CD14-positive monocyte (primary cell): ENCODE measurements at regions not wholly inside any gene's neighbourhood (a gene's known extent, or its start where the extent isn't known, plus 50 kb on each side); places are given as distances from the start of the nearest gene placed in this dataset.

ENCODE experiments used
- DNase-seq, 3 donors: peaks; one replicate each; pipeline ENCODE4 v3.0.0-alpha.2; 2011 to 2022
- H2AFZ ChIP-seq: 2 replicates; pipeline ENCODE4 v1.6.0; 2012; ENCODE audit warnings: mild to moderate bottlenecking, low read depth, low read length, inconsistent platforms; ENCODE audit not compliant: insufficient read depth, poor library complexity, severe bottlenecking
- H3K27ac ChIP-seq, 2 donors: 1 replicate in 1 of 2; 2 replicates in 1 of 2; pipeline ENCODE4 v1.5.1; 2012 to 2013; ENCODE audit warnings: low read length in 2 of 2, control low read depth in 1 of 2, inconsistent platforms in 1 of 2, low read depth in 1 of 2, mild to moderate bottlenecking in 1 of 2
- H3K27me3 ChIP-seq, 2 donors: one replicate each; pipeline versions ENCODE4 v1.6.0 to v1.6.1; 2011 to 2013; ENCODE audit warnings: low read length in 2 of 2; ENCODE audit not compliant: control insufficient read depth in 2 of 2, insufficient read depth in 2 of 2
- H3K36me3 ChIP-seq, 2 donors: replicated peaks in 1 of 2; 1 replicate in 1 of 2; 2 replicates in 1 of 2; pipeline versions ENCODE4 v1.5.1 to v1.6.1; 2012 to 2013; ENCODE audit warnings: low read length in 2 of 2, control low read depth in 1 of 2, inconsistent platforms in 1 of 2, mild to moderate bottlenecking in 1 of 2; ENCODE audit not compliant: insufficient read depth in 2 of 2, control insufficient read depth in 1 of 2
- H3K4me1 ChIP-seq, 2 donors: 1 replicate in 1 of 2; 2 replicates in 1 of 2; pipeline versions ENCODE4 v1.5.1 to v1.6.1; 2012 to 2013; ENCODE audit warnings: low read length in 2 of 2, control low read depth in 1 of 2, inconsistent platforms in 1 of 2, mild to moderate bottlenecking in 1 of 2, moderate library complexity in 1 of 2; ENCODE audit not compliant: insufficient read depth in 2 of 2, control insufficient read depth in 1 of 2
- H3K4me2 ChIP-seq: replicated peaks from 2 replicates; pipeline ENCODE3; 2012; ENCODE audit warnings: low read length, moderate library complexity, mild to moderate bottlenecking; ENCODE audit not compliant: poor library complexity, severe bottlenecking; ENCODE audit errors: extremely low read depth
- H3K4me3 ChIP-seq, 3 experiments: fragments of 200-600 bp in 1 of 3; sonication (generic) in 1 of 3; replicated peaks in 1 of 3; 1 replicate in 2 of 3; 2 replicates in 1 of 3; pipeline ENCODE4 v1.5.1; 2011 to 2013; ENCODE audit warnings: low read length in 3 of 3, mild to moderate bottlenecking in 3 of 3, control low read depth in 2 of 3, low read depth in 2 of 3, inconsistent platforms in 1 of 3, moderate library complexity in 1 of 3
- H3K79me2 ChIP-seq: 2 replicates; pipeline ENCODE4 v1.6.0; 2012; ENCODE audit warnings: mild to moderate bottlenecking, control low read depth, inconsistent platforms, low read length, moderate library complexity; ENCODE audit not compliant: insufficient read depth
- H3K9ac ChIP-seq: 2 replicates; pipeline ENCODE4 v1.6.0; 2017; ENCODE audit warnings: low read length, mild to moderate bottlenecking; ENCODE audit not compliant: insufficient read depth, poor library complexity, severe bottlenecking
- H3K9me3 ChIP-seq, 2 donors: replicated peaks in 1 of 2; 1 replicate in 1 of 2; 2 replicates in 1 of 2; pipeline versions ENCODE4 v1.5.1 to v1.6.1; 2012 to 2013; ENCODE audit warnings: low read length in 2 of 2, control low read depth in 1 of 2; ENCODE audit not compliant: control insufficient read depth in 1 of 2, insufficient read depth in 1 of 2
- H4K20me1 ChIP-seq: 2 replicates; pipeline ENCODE4 v1.6.0; 2012; ENCODE audit warnings: mild to moderate bottlenecking, low read length, control low read depth, moderate library complexity; ENCODE audit not compliant: insufficient read depth
- H3K27ac Mint-ChIP-seq, 7 donors: one replicate each; pipeline ENCODE4 v1.8.0; 2020; ENCODE audit warnings: mild to moderate bottlenecking in 7 of 7, mixed read lengths in 7 of 7, moderate library complexity in 6 of 7, inconsistent platforms in 2 of 7
- H3K27me3 Mint-ChIP-seq, 3 donors: one replicate each; pipeline ENCODE4 v1.8.0; 2021 to 2022; ENCODE audit warnings: low read depth in 3 of 3, mild to moderate bottlenecking in 3 of 3, mixed read lengths in 3 of 3, moderate library complexity in 3 of 3, inconsistent platforms in 1 of 3
- H3K36me3 Mint-ChIP-seq, 2 donors: one replicate each; pipeline ENCODE4 v1.8.0; 2020; ENCODE audit warnings: mixed read lengths in 2 of 2, inconsistent platforms in 1 of 2, mild to moderate bottlenecking in 1 of 2
- H3K4me1 Mint-ChIP-seq: one replicate; pipeline ENCODE4 v1.8.0; 2020; ENCODE audit warnings: mild to moderate bottlenecking, mixed read lengths
- H3K4me3 Mint-ChIP-seq, 2 donors: one replicate each; pipeline ENCODE4 v1.8.0; 2020; ENCODE audit warnings: mild to moderate bottlenecking in 2 of 2, mixed read lengths in 2 of 2, moderate library complexity in 1 of 2
- H3K9me3 Mint-ChIP-seq, 7 donors: one replicate each; pipeline ENCODE4 v1.8.0; 2020 to 2022; ENCODE audit warnings: mixed read lengths in 7 of 7, mild to moderate bottlenecking in 6 of 7, moderate library complexity in 6 of 7, inconsistent platforms in 2 of 7
- CTCF ChIP-seq: fragments of 200-600 bp; IDR thresholded peaks from one replicate; pipeline ENCODE4 v1.8.0; 2022; ENCODE audit warnings: antibody characterized with exemption, mild to moderate bottlenecking
- WGBS: methylation state at CpG from one replicate; pipeline ENCODE4 v1.1.5; 2013; ENCODE audit warnings: missing lambda C conversion rate; ENCODE audit not compliant: insufficient coverage; 5-methylcytosine and 5-hydroxymethylcytosine counted together
- intact Hi-C, 2 donors: fragments of 100-400 bp; cut with micrococcal nuclease; formaldehyde crosslinking; loops; one replicate each; pipeline versions ENCODE4 v1.15.0 to v1.15.1; 2023

DNA sequence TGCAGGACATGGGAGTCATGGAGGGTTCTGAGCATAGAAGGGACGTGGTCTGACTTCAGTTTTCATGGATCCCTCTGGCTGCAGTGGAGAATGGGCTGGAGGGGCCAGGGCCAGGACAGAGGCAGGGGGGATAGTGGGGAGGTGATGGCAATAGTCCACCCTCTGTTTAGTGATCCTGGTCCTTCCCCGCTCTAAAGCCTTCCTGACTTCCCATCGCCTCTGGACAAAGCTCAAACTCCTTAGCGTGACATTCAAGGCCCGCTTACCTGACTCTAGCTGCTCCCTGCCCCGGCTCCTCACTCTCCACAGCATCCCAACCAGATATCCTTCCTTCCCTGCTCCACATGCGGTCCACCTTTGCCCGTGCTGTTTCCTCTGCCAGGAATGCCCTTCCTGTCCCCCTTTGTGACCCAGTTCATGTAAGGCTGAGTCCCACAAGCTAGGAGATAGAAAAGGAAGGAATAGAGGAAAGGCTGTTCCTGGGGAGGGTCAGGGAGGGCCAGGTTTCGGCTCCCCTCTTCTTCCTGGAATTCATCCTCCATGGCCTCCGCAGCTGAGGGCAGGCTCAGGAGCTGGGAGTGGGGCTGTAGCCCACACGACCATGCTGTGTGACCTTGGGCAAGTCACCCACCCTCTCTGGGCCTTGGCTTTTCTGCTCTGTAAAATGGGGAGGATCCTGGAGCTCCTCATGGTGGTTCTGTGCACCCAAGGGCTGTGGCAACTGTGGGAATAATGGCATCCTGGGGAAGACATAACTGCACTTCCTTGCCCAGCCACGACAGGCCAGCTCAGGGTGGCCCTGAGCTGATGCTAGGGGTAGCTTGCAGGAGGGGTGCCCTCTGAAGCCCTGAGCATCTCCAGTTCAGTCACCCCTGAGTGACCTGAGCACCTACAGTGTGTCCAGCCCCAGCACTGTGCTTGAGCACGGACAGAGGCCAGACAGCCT lies 116.1 kb downstream of the CEBPB start:
- peaks cover 0 to 2% of the 10 kb centered on the region in 2 donors for H3K36me3 Mint-ChIP-seq
- H3K9ac ChIP-seq: no peak overlapping the region
- no peak for TF ChIP-seq CTCF
- no peak for DNase-seq
- peaks cover 38 to 41% of the 10 kb centered on the region in 2 donors for H3K4me1 ChIP-seq
- H3K79me2 ChIP-seq: no peaks in the 10 kb centered on the region
- H3K27me3 ChIP-seq: no peaks in the 10 kb centered on the region
- no peak overlapping the region for H2AFZ ChIP-seq
- no peak overlapping the region for H3K4me2 ChIP-seq
- H3K9me3 Mint-ChIP-seq: no peaks in the 10 kb centered on the region
- H3K4me1 Mint-ChIP-seq: peaks cover 59% of the 10 kb centered on the region
- peak overlapping the region in 1 of 2 donors; percentile 17 for H3K27ac ChIP-seq
- intact Hi-C loops: no loop called here
- H3K4me3 ChIP-seq: no peak overlapping the region
- 93% methylated on average over 8 of the region's 13 CpGs for WGBS
- H4K20me1 ChIP-seq: no peaks in the 10 kb centered on the region
- peaks cover 0 to 2% (median 0%) of the 10 kb centered on the region in 3 donors for H3K27me3 Mint-ChIP-seq
- peak overlapping the region; percentile 40 to 98 (median 71) for H3K27ac Mint-ChIP-seq
- H3K9me3 ChIP-seq: no peaks in the 10 kb centered on the region
- H3K36me3 ChIP-seq: no peaks in the 10 kb centered on the region
- H3K4me3 Mint-ChIP-seq: no peak overlapping the region

GRCh38 chr20:50308166-50308512 lies 117.5 kb downstream of the CEBPB start:
- Histone ChIP-seq H3K36me3 (no peaks in the 10 kb centered on the region), H3K9ac (peak overlapping the region; percentile 28), H3K4me3 (no peak overlapping the region), H3K4me1 (peaks cover 32% of the 10 kb centered on the region in 2 donors), H2AFZ (no peak overlapping the region), H4K20me1 (no peaks in the 10 kb centered on the region), H3K27ac (peak overlapping the region; percentile 86 to 94), H3K4me2 (peak overlapping the region; percentile 53), H3K9me3 (no peaks in the 10 kb centered on the region), H3K27me3 (no peaks in the 10 kb centered on the region), H3K79me2 (no peaks in the 10 kb centered on the region)
- Mint-ChIP-seq H3K4me1 (peaks cover 50% of the 10 kb centered on the region), H3K27me3 (peaks cover 0 to 3% (median 0%) of the 10 kb centered on the region in 3 donors), H3K27ac (peak overlapping the region; percentile 95 to 98 (median 98)), H3K36me3 (peaks cover 0 to 5% of the 10 kb centered on the region in 2 donors), H3K9me3 (peaks cover 0 to 2% (median under 1%) of the 10 kb centered on the region in 7 donors), H3K4me3 (peak overlapping the region; percentile 43 to 63)
- intact Hi-C loops: no loop called here
- peak in 2 of 3 donors; percentile 66 to 85 for DNase-seq
- WGBS: no CpG with 5 or more reads among the region's 3 CpGs
- TF ChIP-seq CTCF: no peak
